ENCODE measurements at regions not wholly inside any gene's neighbourhood (a gene's known extent, or its start where the extent isn't known, plus 50 kb on each side); places are given as distances from the start of the nearest gene placed in this dataset.

DNA sequence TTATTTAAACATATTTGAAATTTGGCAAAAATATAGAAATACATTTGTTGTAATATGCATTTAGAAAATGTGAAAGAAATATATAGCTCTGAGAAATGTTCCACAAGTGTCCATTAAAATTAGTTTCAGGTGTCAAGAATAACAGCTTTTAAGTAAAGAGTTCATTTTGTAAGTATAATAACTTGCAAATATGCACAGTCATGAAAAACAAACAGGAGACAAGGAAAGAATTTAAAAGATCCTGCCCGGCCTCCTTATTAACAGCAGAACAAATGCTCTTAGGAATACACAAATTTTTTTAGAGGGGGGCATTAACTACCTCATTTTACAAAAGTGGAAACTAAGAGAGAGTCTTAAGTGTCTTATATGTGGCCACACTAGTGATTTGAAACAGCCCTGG, 77.7 kb upstream of the DBX2 start:
- TF ChIP-seq, protein P1, sequence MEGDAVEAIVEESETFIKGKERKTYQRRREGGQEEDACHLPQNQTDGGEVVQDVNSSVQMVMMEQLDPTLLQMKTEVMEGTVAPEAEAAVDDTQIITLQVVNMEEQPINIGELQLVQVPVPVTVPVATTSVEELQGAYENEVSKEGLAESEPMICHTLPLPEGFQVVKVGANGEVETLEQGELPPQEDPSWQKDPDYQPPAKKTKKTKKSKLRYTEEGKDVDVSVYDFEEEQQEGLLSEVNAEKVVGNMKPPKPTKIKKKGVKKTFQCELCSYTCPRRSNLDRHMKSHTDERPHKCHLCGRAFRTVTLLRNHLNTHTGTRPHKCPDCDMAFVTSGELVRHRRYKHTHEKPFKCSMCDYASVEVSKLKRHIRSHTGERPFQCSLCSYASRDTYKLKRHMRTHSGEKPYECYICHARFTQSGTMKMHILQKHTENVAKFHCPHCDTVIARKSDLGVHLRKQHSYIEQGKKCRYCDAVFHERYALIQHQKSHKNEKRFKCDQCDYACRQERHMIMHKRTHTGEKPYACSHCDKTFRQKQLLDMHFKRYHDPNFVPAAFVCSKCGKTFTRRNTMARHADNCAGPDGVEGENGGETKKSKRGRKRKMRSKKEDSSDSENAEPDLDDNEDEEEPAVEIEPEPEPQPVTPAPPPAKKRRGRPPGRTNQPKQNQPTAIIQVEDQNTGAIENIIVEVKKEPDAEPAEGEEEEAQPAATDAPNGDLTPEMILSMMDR (IDR thresholded peaks at IDR 0.05; ENCODE audit: low read depth, low read length), result no peak
- no peak for TF ChIP-seq POLR2A (IDR thresholded peaks at IDR 0.05; ENCODE audit: extremely low read depth, insufficient read length)

Data from NB4 (cell line).